OCI-LY1 (cell line): ENCODE measurements at regions not wholly inside any gene's neighbourhood (a gene's known extent, or its start where the extent isn't known, plus 50 kb on each side); places are given as distances from the start of the nearest gene placed in this dataset.

Source experiments
- H2AFZ ChIP-seq: fragments of 200-600 bp; sonication (generic), shearing (Covaris generic); 2 replicates; pipeline ENCODE4 v1.6.0; 2014; ENCODE audit warnings: antibody characterized with exemption, mild to moderate bottlenecking, low read length
- H3F3A ChIP-seq: fragments of 200-600 bp; sonication (generic), shearing (Covaris generic); 2 replicates; pipeline ENCODE4 v1.6.0; 2014; ENCODE audit warnings: mild to moderate bottlenecking, antibody characterized with exemption, low read length, moderate library complexity; ENCODE audit not compliant: insufficient read depth
- H3K27ac ChIP-seq: fragments of 200-600 bp; sonication (generic); 2 replicates; pipeline ENCODE4 v1.5.1; 2014; ENCODE audit warnings: low read length, mixed run types, mild to moderate bottlenecking, low read depth; ENCODE audit not compliant: poor library complexity, severe bottlenecking
- H3K27me3 ChIP-seq: fragments of 200-600 bp; sonication (generic); 2 replicates; pipeline ENCODE4 v1.6.0; 2014; ENCODE audit warnings: antibody characterized with exemption, mild to moderate bottlenecking, low read length, moderate library complexity; ENCODE audit not compliant: insufficient read depth
- H3K36me3 ChIP-seq: fragments of 200-600 bp; sonication (generic); 2 replicates; pipeline ENCODE4 v1.6.1; 2014; ENCODE audit warnings: mild to moderate bottlenecking, antibody characterized with exemption, low read length, moderate library complexity, mixed read lengths; ENCODE audit not compliant: insufficient read depth
- H3K4me1 ChIP-seq: fragments of 200-600 bp; sonication (generic); 2 replicates; pipeline ENCODE4 v1.5.1; 2014; ENCODE audit warnings: mild to moderate bottlenecking, low read length, moderate library complexity; ENCODE audit not compliant: insufficient read depth, severe bottlenecking
- H3K4me2 ChIP-seq: fragments of 200-600 bp; sonication (generic), shearing (Covaris generic); 2 replicates; pipeline ENCODE4 v1.6.1; 2014; ENCODE audit warnings: low read length
- H3K4me3 ChIP-seq: fragments of 200-600 bp; sonication (generic); 2 replicates; pipeline ENCODE4 v1.5.1; 2014; ENCODE audit warnings: low read length, low read depth, mild to moderate bottlenecking, mixed read lengths; ENCODE audit not compliant: poor library complexity, severe bottlenecking
- H3K79me2 ChIP-seq: fragments of 200-600 bp; shearing (Covaris generic); 2 replicates; pipeline ENCODE4 v1.6.1; 2016; ENCODE audit warnings: mixed run types, low read length, mixed read lengths; ENCODE audit not compliant: insufficient read depth
- H3K9ac ChIP-seq: fragments of 200-600 bp; sonication (generic), shearing (Covaris generic); 2 replicates; pipeline ENCODE4 v1.6.1; 2014; ENCODE audit warnings: mild to moderate bottlenecking, low read length, mixed read lengths
- H3K9me2 ChIP-seq: fragments of 200-600 bp; sonication (generic), shearing (Covaris generic); 2 replicates; pipeline ENCODE4 v1.6.1; 2014; ENCODE audit warnings: low read depth, mild to moderate bottlenecking, low read length, mixed read lengths
- H3K9me3 ChIP-seq: fragments of 200-600 bp; shearing (Covaris generic); 2 replicates; pipeline ENCODE4 v1.6.1; 2014; ENCODE audit warnings: low read length, mixed read lengths
- H4K20me1 ChIP-seq: fragments of 200-600 bp; sonication (generic), shearing (Covaris generic); 2 replicates; pipeline ENCODE4 v1.6.0; 2016; ENCODE audit warnings: mild to moderate bottlenecking, low read length; ENCODE audit not compliant: insufficient read depth
- EZH2 ChIP-seq: fragments of 200-600 bp; sonication (generic), shearing (Covaris generic); IDR thresholded peaks from 2 replicates; pipeline ENCODE4 v1.8.0; 2017; ENCODE audit warnings: borderline replicate concordance, mixed run types, mild to moderate bottlenecking, antibody characterized with exemption, low read length, moderate library complexity, mixed read lengths
- TF ChIP-seq, protein P1 (sequence below): fragments of 200-600 bp; sonication (generic), shearing (Covaris generic); IDR thresholded peaks from 2 replicates; pipeline ENCODE4 v1.5.1; 2017; ENCODE audit warnings: mild to moderate bottlenecking, antibody characterized with exemption, low read length, moderate library complexity, mixed read lengths

DNA sequence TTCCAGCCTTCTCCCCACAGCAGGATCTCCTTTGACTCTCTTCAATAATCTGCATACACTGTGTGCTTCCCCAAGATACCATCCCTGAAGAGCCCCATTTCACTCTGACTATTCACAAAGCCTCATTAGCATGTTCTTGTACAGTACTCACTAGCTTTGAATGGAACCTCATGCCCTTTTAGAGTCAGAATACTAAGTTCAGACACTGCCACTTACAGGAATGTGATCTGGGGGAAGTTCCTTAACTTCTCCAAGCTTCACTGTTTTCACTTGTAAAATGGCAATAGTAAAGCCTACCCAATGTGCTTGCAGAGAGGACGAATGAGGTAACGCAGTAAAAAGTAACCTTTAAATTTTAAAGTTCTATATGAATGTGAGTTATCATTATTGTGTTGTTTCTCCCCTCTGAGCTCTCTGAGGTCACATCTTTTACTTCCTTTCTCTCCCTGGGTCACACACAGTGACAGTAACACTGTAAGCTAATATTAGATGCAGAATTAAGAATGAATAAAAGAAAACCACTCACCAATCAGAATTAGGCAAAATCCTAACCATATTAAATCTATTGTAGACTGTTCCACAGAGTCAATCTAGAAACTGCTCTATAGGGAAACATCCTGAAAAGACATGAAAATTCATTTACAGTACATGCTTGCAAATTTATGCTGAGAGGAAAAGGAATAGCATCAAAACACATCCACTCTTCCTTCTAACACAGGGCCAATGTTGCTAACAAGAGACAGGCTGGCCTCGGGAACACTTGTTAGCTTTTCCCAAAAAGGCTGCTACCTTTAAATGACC lies 64.2 kb upstream of the IL6 start:
- Histone ChIP-seq H3K4me3 (no peak overlapping the region), H3K27me3 (no peaks in the 10 kb centered on the region; the same call in 1 of the 2 replicates), H3F3A (no peaks in the 10 kb centered on the region), H3K36me3 (no peaks in the 10 kb centered on the region), H3K4me1 (no peaks in the 10 kb centered on the region), H3K9me2 (no peaks in the 10 kb centered on the region), H2AFZ (no peak overlapping the region), H3K9me3 (no peaks in the 10 kb centered on the region), H3K9ac (no peak overlapping the region), H3K79me2 (no peaks in the 10 kb centered on the region), H3K27ac (no peak overlapping the region), H4K20me1 (no peaks in the 10 kb centered on the region), H3K4me2 (no peak overlapping the region)
- TF ChIP-seq, protein P1, sequence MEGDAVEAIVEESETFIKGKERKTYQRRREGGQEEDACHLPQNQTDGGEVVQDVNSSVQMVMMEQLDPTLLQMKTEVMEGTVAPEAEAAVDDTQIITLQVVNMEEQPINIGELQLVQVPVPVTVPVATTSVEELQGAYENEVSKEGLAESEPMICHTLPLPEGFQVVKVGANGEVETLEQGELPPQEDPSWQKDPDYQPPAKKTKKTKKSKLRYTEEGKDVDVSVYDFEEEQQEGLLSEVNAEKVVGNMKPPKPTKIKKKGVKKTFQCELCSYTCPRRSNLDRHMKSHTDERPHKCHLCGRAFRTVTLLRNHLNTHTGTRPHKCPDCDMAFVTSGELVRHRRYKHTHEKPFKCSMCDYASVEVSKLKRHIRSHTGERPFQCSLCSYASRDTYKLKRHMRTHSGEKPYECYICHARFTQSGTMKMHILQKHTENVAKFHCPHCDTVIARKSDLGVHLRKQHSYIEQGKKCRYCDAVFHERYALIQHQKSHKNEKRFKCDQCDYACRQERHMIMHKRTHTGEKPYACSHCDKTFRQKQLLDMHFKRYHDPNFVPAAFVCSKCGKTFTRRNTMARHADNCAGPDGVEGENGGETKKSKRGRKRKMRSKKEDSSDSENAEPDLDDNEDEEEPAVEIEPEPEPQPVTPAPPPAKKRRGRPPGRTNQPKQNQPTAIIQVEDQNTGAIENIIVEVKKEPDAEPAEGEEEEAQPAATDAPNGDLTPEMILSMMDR, result no peak
- no peak for TF ChIP-seq EZH2

DNA sequence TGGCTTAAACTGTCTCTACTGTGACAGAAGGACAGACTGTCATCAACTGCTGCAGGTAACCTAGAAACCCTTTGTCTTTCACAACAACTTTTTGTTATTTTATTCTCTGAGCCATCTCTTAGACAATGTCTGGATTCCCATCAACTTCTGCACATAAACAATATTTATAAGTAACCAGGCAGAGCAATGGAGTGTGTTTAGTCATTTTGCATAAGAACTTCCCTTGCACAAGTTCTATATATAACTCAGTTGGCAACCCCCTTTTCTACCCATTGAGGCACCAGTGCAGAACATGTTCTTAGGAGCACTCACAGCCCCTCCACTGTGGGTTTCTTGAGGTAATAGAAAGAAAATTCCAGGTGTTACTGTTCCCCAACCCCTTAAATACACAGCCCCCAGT lies 65.0 kb upstream of the IL6 start:
- H3K4me1 ChIP-seq, result no peaks in the 10 kb centered on the region
- no peak overlapping the region for H3K27ac ChIP-seq
- H3F3A ChIP-seq, result no peaks in the 10 kb centered on the region
- H3K9me2 ChIP-seq, result no peaks in the 10 kb centered on the region
- H3K9ac ChIP-seq, result no peak overlapping the region
- TF ChIP-seq EZH2, result no peak
- TF ChIP-seq, protein P1, result no peak
- H3K9me3 ChIP-seq, result no peaks in the 10 kb centered on the region
- no peaks in the 10 kb centered on the region for H4K20me1 ChIP-seq
- H3K4me2 ChIP-seq, result no peak overlapping the region
- H3K79me2 ChIP-seq, result no peaks in the 10 kb centered on the region
- H3K36me3 ChIP-seq, result no peaks in the 10 kb centered on the region
- H3K4me3 ChIP-seq, result no peak overlapping the region
- H3K27me3 ChIP-seq, result no peaks in the 10 kb centered on the region; the same call in 1 of the 2 replicates
- H2AFZ ChIP-seq, result no peak overlapping the region

DNA sequence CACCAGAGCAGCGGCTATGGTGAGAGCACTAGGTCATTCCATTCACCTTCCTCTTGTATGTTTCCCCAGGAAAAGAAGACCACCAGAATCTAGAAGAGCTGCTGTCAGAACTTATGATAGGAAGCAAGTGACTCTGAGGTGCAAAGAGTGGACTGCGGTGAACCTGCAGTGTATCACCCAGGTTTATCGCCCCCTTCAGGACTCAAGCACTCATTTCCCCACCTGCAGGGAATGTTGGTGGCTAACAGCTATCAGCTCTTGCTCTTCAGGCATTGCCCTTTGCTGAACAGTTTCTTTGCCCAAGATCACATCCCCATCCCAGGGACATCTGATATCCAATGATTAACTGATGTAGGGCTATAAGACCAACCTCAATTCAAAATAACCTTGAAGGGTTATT lies 66.3 kb upstream of the IL6 start:
- H3K9me2 ChIP-seq, result no peaks in the 10 kb centered on the region
- no peak overlapping the region for H3K4me2 ChIP-seq
- H3F3A ChIP-seq, result no peaks in the 10 kb centered on the region
- no peaks in the 10 kb centered on the region for H4K20me1 ChIP-seq
- no peak overlapping the region for H3K4me3 ChIP-seq
- no peaks in the 10 kb centered on the region for H3K4me1 ChIP-seq
- H3K79me2 ChIP-seq, result no peaks in the 10 kb centered on the region
- no peaks in the 10 kb centered on the region for H3K36me3 ChIP-seq
- H3K27me3 ChIP-seq, result no peaks in the 10 kb centered on the region
- TF ChIP-seq EZH2, result no peak
- TF ChIP-seq, protein P1, result peak; percentile 60
- no peak overlapping the region for H3K27ac ChIP-seq
- H2AFZ ChIP-seq, result no peak overlapping the region
- no peaks in the 10 kb centered on the region for H3K9me3 ChIP-seq
- no peak overlapping the region for H3K9ac ChIP-seq
